NCI-H774 (cell line): ENCODE measurements at regions not wholly inside any gene's neighbourhood (a gene's known extent, or its start where the extent isn't known, plus 50 kb on each side); places are given as distances from the start of the nearest gene placed in this dataset.

Source experiments
- DNase-seq: peaks from one replicate; lab custom pipeline; 2025; lab: John Stamatoyannopoulos, UW

GRCh38 chr16:82567175-82567574, 59.6 kb upstream of the CDH13 start:
- DNase-seq, result no peak

- DNase-seq, result no peak
Observed at GRCh38 chr16:82563401-82563800, 63.4 kb upstream of the CDH13 start.

GRCh38 chr16:82562183-82562683, 64.5 kb upstream of the CDH13 start:
- DNase-seq, result no peak

- DNase-seq, result no peak
Observed at GRCh38 chr16:82560805-82561325, 65.9 kb upstream of the CDH13 start.

GRCh38 chr16:82544378-82545160, 82.2 kb upstream of the CDH13 start:
- no peak for DNase-seq

GRCh38 chr16:82542714-82543113, 84.1 kb upstream of the CDH13 start:
- DNase-seq, result no peak

GRCh38 chr16:82541103-82541502, 85.7 kb upstream of the CDH13 start:
- DNase-seq, result no peak

GRCh38 chr16:82535764-82536163, 91.0 kb upstream of the CDH13 start:
- DNase-seq, result no peak

- no peak for DNase-seq
Observed at GRCh38 chr16:82535262-82535661, 91.5 kb upstream of the CDH13 start.

GRCh38 chr16:82533189-82533588, 93.6 kb upstream of the CDH13 start:
- peak; percentile 25 for DNase-seq

- DNase-seq, result no peak
Observed at GRCh38 chr16:82530883-82531282, 95.9 kb upstream of the CDH13 start.

GRCh38 chr16:82527101-82527500, 99.7 kb upstream of the CDH13 start:
- no peak for DNase-seq

GRCh38 chr16:82524976-82525375, 101.8 kb upstream of the CDH13 start:
- no peak for DNase-seq

- no peak for DNase-seq
Observed at GRCh38 chr16:82523815-82524214, 103.0 kb upstream of the CDH13 start.

- no peak for DNase-seq
Observed at GRCh38 chr16:82522026-82522425, 104.7 kb upstream of the CDH13 start.

- DNase-seq, result no peak
Observed at GRCh38 chr16:82518811-82519210, 108.0 kb upstream of the CDH13 start.

GRCh38 chr16:82514262-82514661, 112.5 kb upstream of the CDH13 start:
- DNase-seq, result no peak

GRCh38 chr16:82510789-82511305, 115.9 kb upstream of the CDH13 start:
- no peak for DNase-seq

- DNase-seq, result no peak
Observed at GRCh38 chr16:82509691-82510430, 116.9 kb upstream of the CDH13 start.

- DNase-seq, result no peak
Observed at GRCh38 chr16:82506692-82507670, 119.8 kb upstream of the CDH13 start.

GRCh38 chr16:82504836-82505235, 121.9 kb upstream of the CDH13 start:
- DNase-seq, result no peak

- no peak for DNase-seq
Observed at GRCh38 chr16:82499302-82499701, 127.5 kb upstream of the CDH13 start.
